Mesodermal cell (in vitro differentiated cells): ENCODE measurements at regions not wholly inside any gene's neighbourhood (a gene's known extent, or its start where the extent isn't known, plus 50 kb on each side); places are given as distances from the start of the nearest gene placed in this dataset.

ENCODE experiments used
- H3K27ac ChIP-seq: 2 replicates; pipeline ENCODE4 v1.7.0; 2013; ENCODE audit warnings: mild to moderate bottlenecking, low read depth, low read length, moderate library complexity; ENCODE audit not compliant: severe bottlenecking
- H3K36me3 ChIP-seq: 2 replicates; pipeline ENCODE4 v1.7.1; 2013; ENCODE audit warnings: mild to moderate bottlenecking, low read length, moderate library complexity; ENCODE audit not compliant: control insufficient read depth, insufficient read depth
- H3K4me1 ChIP-seq: one replicate; pipeline ENCODE4 v1.7.1; 2013; ENCODE audit warnings: mild to moderate bottlenecking, low read length; ENCODE audit not compliant: insufficient read depth, control insufficient read depth, poor library complexity, severe bottlenecking
- H3K4me3 ChIP-seq: 2 replicates; pipeline ENCODE4 v1.7.0; 2013; ENCODE audit warnings: low read length, control low read depth, mild to moderate bottlenecking; ENCODE audit not compliant: insufficient read depth, poor library complexity, severe bottlenecking; ENCODE audit errors: extremely low read depth
- H3K9me3 ChIP-seq: 2 replicates; pipeline ENCODE4 v1.7.1; 2013; ENCODE audit warnings: mild to moderate bottlenecking, low read length, moderate library complexity; ENCODE audit not compliant: control insufficient read depth
- WGBS, 2 experiments: methylation state at CpG; one replicate each; pipeline ENCODE4 v1.1.5; 2013; ENCODE audit warnings: missing lambda C conversion rate in 2 of 2; ENCODE audit not compliant: insufficient coverage in 2 of 2; 5-methylcytosine and 5-hydroxymethylcytosine counted together

- Histone ChIP-seq H3K4me1 (no peaks in the 10 kb centered on the region), H3K27ac (no peak overlapping the region), H3K9me3 (no peaks in the 10 kb centered on the region), H3K4me3 (no peak overlapping the region), H3K36me3 (no peaks in the 10 kb centered on the region)
- WGBS, 2 experiments: 88 to 90% methylated on average over 4 of the region's 4 CpGs
These were observed 69.2 kb upstream of the ATXN7L3B start for GRCh38 chr12:74468401-74468800.

- Histone ChIP-seq H3K36me3 (no peaks in the 10 kb centered on the region), H3K9me3 (no peaks in the 10 kb centered on the region), H3K27ac (no peak overlapping the region), H3K4me1 (no peaks in the 10 kb centered on the region), H3K4me3 (no peak overlapping the region)
- no CpG with 5 or more reads among the region's 1 CpG for WGBS, 2 experiments
These were observed 61.4 kb upstream of the ATXN7L3B start for GRCh38 chr12:74476234-74476633.

- H3K4me3 ChIP-seq: no peak overlapping the region
- H3K36me3 ChIP-seq: no peaks in the 10 kb centered on the region
- H3K4me1 ChIP-seq: no peaks in the 10 kb centered on the region
- H3K9me3 ChIP-seq: no peaks in the 10 kb centered on the region
- H3K27ac ChIP-seq: no peak overlapping the region
- 86% methylated on average over 1 of the region's 2 CpGs; no CpG with 5 or more reads in 1 of the 2 experiments for WGBS, 2 experiments
These were observed 56.6 kb upstream of the ATXN7L3B start for GRCh38 chr12:74481078-74481477.

- no peaks in the 10 kb centered on the region for H3K4me1 ChIP-seq
- H3K27ac ChIP-seq: no peak overlapping the region
- H3K4me3 ChIP-seq: no peak overlapping the region
- H3K36me3 ChIP-seq: no peaks in the 10 kb centered on the region
- H3K9me3 ChIP-seq: no peaks in the 10 kb centered on the region
These were observed 55.5 kb upstream of the ATXN7L3B start for GRCh38 chr12:74482115-74482514.

GRCh38 chr12:74483057-74483456 is 54.6 kb upstream of the ATXN7L3B start:
- H3K4me3 ChIP-seq: no peak overlapping the region
- H3K4me1 ChIP-seq: no peaks in the 10 kb centered on the region
- WGBS, 2 experiments: 0% methylated on average over 1 of the region's 3 CpGs; no CpG with 5 or more reads in 1 of the 2 experiments
- no peak overlapping the region for H3K27ac ChIP-seq
- no peaks in the 10 kb centered on the region for H3K36me3 ChIP-seq
- no peaks in the 10 kb centered on the region for H3K9me3 ChIP-seq
